Activated naive CD4-positive, alpha-beta T cell treated with Interleukin-2 at 50 U/mL for 16 hours (primary cell): ENCODE measurements at regions not wholly inside any gene's neighbourhood (a gene's known extent, or its start where the extent isn't known, plus 50 kb on each side); places are given as distances from the start of the nearest gene placed in this dataset.

ENCODE experiments used
- DNase-seq: peaks from one replicate; pipeline ENCODE4 v3.0.0-alpha.2; 2020

- no peak for DNase-seq
Observed at GRCh38 chr15:88378188-88378637, 89.0 kb downstream of the MRPL46 start.

- no peak for DNase-seq
Observed at GRCh38 chr15:88377509-88377908, 89.7 kb downstream of the MRPL46 start.

- DNase-seq = no peak
Observed at GRCh38 chr15:88376574-88377174, 90.5 kb downstream of the MRPL46 start.

- DNase-seq = no peak
Observed at GRCh38 chr15:88375234-88375927, 91.8 kb downstream of the MRPL46 start.

GRCh38 chr15:88365124-88365523, 102.1 kb downstream of the MRPL46 start:
- DNase-seq = no peak

- DNase-seq = no peak
Observed at GRCh38 chr15:88348579-88349230, 92.2 kb upstream of the NTRK3 start.

GRCh38 chr15:88345962-88346361, 89.4 kb upstream of the NTRK3 start:
- DNase-seq = no peak

GRCh38 chr15:88344786-88345185, 88.2 kb upstream of the NTRK3 start:
- no peak for DNase-seq

- DNase-seq = no peak
Observed at GRCh38 chr15:88342666-88343065, 86.1 kb upstream of the NTRK3 start.

- DNase-seq = no peak
Observed at GRCh38 chr15:88341653-88342052, 85.1 kb upstream of the NTRK3 start.

GRCh38 chr15:88341006-88341405, 84.5 kb upstream of the NTRK3 start:
- no peak for DNase-seq

- no peak for DNase-seq
Observed at GRCh38 chr15:88337993-88338392, 81.5 kb upstream of the NTRK3 start.

- DNase-seq = no peak
Observed at GRCh38 chr15:88335074-88335473, 78.5 kb upstream of the NTRK3 start.

GRCh38 chr15:88334436-88334835, 77.9 kb upstream of the NTRK3 start:
- no peak for DNase-seq

- DNase-seq = peak; percentile 9
Observed at GRCh38 chr15:88331291-88331690, 74.8 kb upstream of the NTRK3 start.

- DNase-seq = no peak
Observed at GRCh38 chr15:88326924-88327323, 70.4 kb upstream of the NTRK3 start.

GRCh38 chr15:88324741-88325065, 68.2 kb upstream of the NTRK3 start:
- DNase-seq = no peak

GRCh38 chr15:88323976-88324740, 67.6 kb upstream of the NTRK3 start:
- no peak for DNase-seq

- no peak for DNase-seq
Observed at GRCh38 chr15:88323468-88323867, 66.9 kb upstream of the NTRK3 start.

- no peak for DNase-seq
Observed at GRCh38 chr15:88322461-88322860, 65.9 kb upstream of the NTRK3 start.

GRCh38 chr15:88321271-88321670, 64.7 kb upstream of the NTRK3 start:
- no peak for DNase-seq

GRCh38 chr15:88316586-88316985, 60.0 kb upstream of the NTRK3 start:
- DNase-seq = no peak

- no peak for DNase-seq
Observed at GRCh38 chr15:88315221-88315878, 58.8 kb upstream of the NTRK3 start.
